HUES48 (cell line): ENCODE measurements at regions not wholly inside any gene's neighbourhood (a gene's known extent, or its start where the extent isn't known, plus 50 kb on each side); places are given as distances from the start of the nearest gene placed in this dataset.

Source experiments
- H3K27ac ChIP-seq: one replicate; pipeline ENCODE4 v1.7.0; 2013; ENCODE audit warnings: low read depth, low read length, inconsistent platforms
- H3K27me3 ChIP-seq: 2 replicates; pipeline ENCODE4 v1.6.1; 2013; ENCODE audit warnings: mild to moderate bottlenecking, low read length; ENCODE audit not compliant: control insufficient read depth, insufficient read depth
- H3K36me3 ChIP-seq: 2 replicates; pipeline ENCODE4 v1.6.1; 2013; ENCODE audit warnings: low read length; ENCODE audit not compliant: control insufficient read depth, insufficient read depth
- H3K4me1 ChIP-seq: 2 replicates; pipeline ENCODE4 v1.6.1; 2013; ENCODE audit warnings: mild to moderate bottlenecking, low read length; ENCODE audit not compliant: control insufficient read depth, insufficient read depth
- H3K4me3 ChIP-seq: 2 replicates; pipeline ENCODE4 v1.5.1; 2013; ENCODE audit warnings: mild to moderate bottlenecking, low read depth, low read length
- H3K9ac ChIP-seq: 2 replicates; pipeline ENCODE4 v1.6.1; 2013; ENCODE audit warnings: mild to moderate bottlenecking, low read depth, low read length, moderate library complexity
- H3K9me3 ChIP-seq: 2 replicates; pipeline ENCODE4 v1.6.1; 2013; ENCODE audit warnings: low read length; ENCODE audit not compliant: control insufficient read depth, insufficient read depth

DNA sequence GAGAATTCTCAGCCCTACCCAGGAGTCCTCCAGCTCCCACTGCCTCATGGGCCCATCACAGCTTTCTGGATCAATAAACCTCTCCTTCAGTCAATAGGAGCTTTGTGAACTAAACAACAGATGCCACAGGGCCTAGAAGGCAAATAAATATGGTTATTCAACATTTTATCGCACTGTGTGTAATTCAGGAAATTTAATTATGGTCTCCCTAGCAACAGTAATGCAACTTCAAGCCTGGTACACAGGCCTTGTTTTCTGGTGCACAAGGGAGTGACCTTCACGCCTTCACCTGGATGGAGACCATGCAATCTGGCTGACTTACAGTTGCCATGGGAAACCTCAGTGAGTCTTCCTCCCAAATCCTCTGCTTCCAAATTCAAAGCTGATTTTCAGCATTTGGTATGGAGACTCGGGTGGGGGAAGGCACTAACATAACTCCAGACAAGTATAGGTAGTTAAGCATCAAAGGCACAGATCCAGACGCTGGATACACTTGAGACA, 441.0 kb upstream of the NPVF start:
- H3K27me3 ChIP-seq, result no peaks in the 10 kb centered on the region
- no peaks in the 10 kb centered on the region for H3K9me3 ChIP-seq
- no peak overlapping the region for H3K9ac ChIP-seq
- no peak overlapping the region for H3K4me3 ChIP-seq
- H3K27ac ChIP-seq, result no peak overlapping the region
- no peaks in the 10 kb centered on the region for H3K36me3 ChIP-seq
- no peaks in the 10 kb centered on the region for H3K4me1 ChIP-seq

- Histone ChIP-seq H3K36me3 (no peaks in the 10 kb centered on the region), H3K27ac (no peak overlapping the region), H3K9ac (no peak overlapping the region), H3K27me3 (no peaks in the 10 kb centered on the region), H3K9me3 (no peaks in the 10 kb centered on the region), H3K4me1 (no peaks in the 10 kb centered on the region), H3K4me3 (no peak overlapping the region)
Observed at GRCh38 chr7:25669961-25670841, 441.9 kb upstream of the NPVF start.

- Histone ChIP-seq H3K27ac (no peak overlapping the region), H3K27me3 (no peaks in the 10 kb centered on the region), H3K4me3 (no peak overlapping the region)
Observed at GRCh38 chr7:25671111-25671510, 442.8 kb upstream of the NPVF start.

GRCh38 chr7:25672496-25672895, 444.2 kb upstream of the NPVF start:
- no peak overlapping the region for H3K4me3 ChIP-seq
- H3K27ac ChIP-seq, result no peak overlapping the region
- H3K27me3 ChIP-seq, result no peaks in the 10 kb centered on the region
- no peaks in the 10 kb centered on the region for H3K36me3 ChIP-seq
- no peaks in the 10 kb centered on the region for H3K9me3 ChIP-seq
- no peaks in the 10 kb centered on the region for H3K4me1 ChIP-seq
- H3K9ac ChIP-seq, result no peak overlapping the region

More at GRCh38 chr7:25671111-25671510, 442.8 kb upstream of the NPVF start:
- no peak overlapping the region for H3K9ac ChIP-seq
- no peaks in the 10 kb centered on the region for H3K36me3 ChIP-seq
- H3K9me3 ChIP-seq, result no peaks in the 10 kb centered on the region
- H3K4me1 ChIP-seq, result no peaks in the 10 kb centered on the region

DNA sequence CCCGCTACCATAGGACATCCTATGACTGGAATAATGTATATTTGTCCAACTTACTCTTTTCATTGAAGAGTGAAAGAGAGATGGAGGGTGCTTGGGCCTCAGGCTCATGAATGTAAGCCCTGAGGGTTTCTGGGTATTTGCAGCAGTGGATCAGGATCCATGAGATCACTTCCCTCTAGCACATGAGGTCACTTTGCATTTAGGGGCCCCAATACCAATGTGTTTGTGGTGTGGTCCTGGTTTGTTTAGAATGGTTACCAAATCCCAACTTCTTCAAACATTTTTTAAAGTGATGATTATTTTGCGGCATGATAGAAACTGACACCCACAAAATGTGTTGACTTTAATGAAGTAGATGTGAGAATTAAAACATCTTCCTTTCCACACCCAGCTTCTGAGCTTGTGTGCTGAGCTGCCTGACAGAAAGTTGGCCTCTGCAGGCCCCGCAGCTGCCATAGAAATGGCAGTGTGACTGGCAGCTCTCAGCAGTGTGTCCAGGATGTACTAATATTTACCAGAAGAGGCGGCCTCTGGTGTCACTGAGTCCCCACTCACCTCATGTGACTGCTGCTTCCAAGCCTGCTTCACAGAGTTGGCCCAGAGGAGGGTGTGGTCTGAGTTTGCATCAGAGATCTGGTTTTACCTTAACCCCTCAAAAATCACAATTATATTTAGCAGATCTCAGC, 447.6 kb upstream of the NPVF start:
- no peak overlapping the region for H3K27ac ChIP-seq

GRCh38 chr7:25677595-25677994, 449.3 kb upstream of the NPVF start:
- H3K9ac ChIP-seq, result no peak overlapping the region
- no peaks in the 10 kb centered on the region for H3K36me3 ChIP-seq
- no peak overlapping the region for H3K4me3 ChIP-seq
- H3K27me3 ChIP-seq, result no peaks in the 10 kb centered on the region
- no peak overlapping the region for H3K27ac ChIP-seq
- no peaks in the 10 kb centered on the region for H3K4me1 ChIP-seq
- no peaks in the 10 kb centered on the region for H3K9me3 ChIP-seq

More for the DNA sequence above, 447.6 kb upstream of the NPVF start:
- H3K9ac ChIP-seq, result no peak overlapping the region
- no peaks in the 10 kb centered on the region for H3K9me3 ChIP-seq
- H3K4me1 ChIP-seq, result no peaks in the 10 kb centered on the region
- no peaks in the 10 kb centered on the region for H3K36me3 ChIP-seq
- no peak overlapping the region for H3K4me3 ChIP-seq
- H3K27me3 ChIP-seq, result no peaks in the 10 kb centered on the region

- Histone ChIP-seq H3K27me3 (no peaks in the 10 kb centered on the region), H3K27ac (no peak overlapping the region), H3K4me3 (no peak overlapping the region), H3K36me3 (no peaks in the 10 kb centered on the region), H3K4me1 (no peaks in the 10 kb centered on the region), H3K9ac (no peak overlapping the region), H3K9me3 (no peaks in the 10 kb centered on the region)
Observed at GRCh38 chr7:25678215-25678614, 449.9 kb upstream of the NPVF start.

DNA sequence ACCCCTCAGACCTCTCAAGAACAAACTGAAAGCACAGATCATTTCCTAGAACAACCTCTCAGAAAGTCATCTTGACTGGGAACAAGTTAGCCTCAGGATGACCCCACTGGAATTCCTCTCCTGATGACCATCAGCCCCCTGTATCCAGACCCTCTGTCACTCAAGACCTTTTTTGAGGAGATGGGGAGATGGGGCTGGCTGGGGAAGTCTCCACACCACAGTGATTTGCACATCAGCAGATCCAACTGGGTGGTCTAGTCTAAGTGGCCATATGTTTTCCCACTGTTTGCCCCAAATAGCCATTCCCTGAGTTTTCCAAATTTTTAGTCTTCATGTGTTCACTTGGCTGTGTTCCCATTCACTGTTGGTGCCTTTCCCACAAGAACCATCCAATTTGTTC, 452.4 kb upstream of the NPVF start:
- no peaks in the 10 kb centered on the region for H3K9me3 ChIP-seq
- H3K4me1 ChIP-seq, result no peaks in the 10 kb centered on the region
- H3K27ac ChIP-seq, result no peak overlapping the region
- H3K36me3 ChIP-seq, result no peaks in the 10 kb centered on the region
- H3K9ac ChIP-seq, result no peak overlapping the region
- H3K4me3 ChIP-seq, result no peak overlapping the region
- H3K27me3 ChIP-seq, result no peaks in the 10 kb centered on the region

DNA sequence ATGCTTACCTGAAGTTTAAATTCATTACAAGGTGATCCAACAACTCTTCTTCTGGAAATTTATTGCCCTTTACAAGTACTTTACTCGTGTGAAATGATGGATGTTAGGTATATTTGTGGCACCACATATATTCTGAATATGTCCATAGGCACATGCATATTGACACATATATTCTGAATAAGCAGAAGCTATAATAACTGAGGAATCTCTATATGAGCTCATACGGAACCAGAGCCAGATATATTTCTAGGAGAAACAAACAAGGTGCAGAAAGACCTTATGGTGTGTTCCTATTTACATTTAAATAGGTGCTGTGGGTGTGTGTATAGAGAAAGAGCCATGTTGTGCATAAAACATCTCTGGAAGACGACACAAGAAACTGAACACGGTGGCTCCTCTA, 456.1 kb upstream of the NPVF start:
- Histone ChIP-seq H3K27me3 (no peaks in the 10 kb centered on the region), H3K9ac (no peak overlapping the region), H3K36me3 (no peaks in the 10 kb centered on the region), H3K27ac (no peak overlapping the region), H3K4me1 (no peaks in the 10 kb centered on the region), H3K4me3 (no peak overlapping the region), H3K9me3 (no peaks in the 10 kb centered on the region)

GRCh38 chr7:25686493-25686892, 458.2 kb upstream of the NPVF start:
- no peaks in the 10 kb centered on the region for H3K4me1 ChIP-seq
- no peaks in the 10 kb centered on the region for H3K9me3 ChIP-seq
- no peak overlapping the region for H3K27ac ChIP-seq
- no peaks in the 10 kb centered on the region for H3K36me3 ChIP-seq
- no peaks in the 10 kb centered on the region for H3K27me3 ChIP-seq
- no peak overlapping the region for H3K4me3 ChIP-seq
- H3K9ac ChIP-seq, result no peak overlapping the region

- no peaks in the 10 kb centered on the region for H3K27me3 ChIP-seq
- no peaks in the 10 kb centered on the region for H3K36me3 ChIP-seq
- peaks cover 28% of the 10 kb centered on the region for H3K4me1 ChIP-seq
- H3K9ac ChIP-seq, result no peak overlapping the region
- H3K4me3 ChIP-seq, result no peak overlapping the region
- H3K9me3 ChIP-seq, result no peaks in the 10 kb centered on the region
- peak overlapping the region; percentile 88 for H3K27ac ChIP-seq
Observed at GRCh38 chr7:25694211-25694610, 457.8 kb upstream of the NFE2L3 start.
